ENCODE measurements at regions not wholly inside any gene's neighbourhood (a gene's known extent, or its start where the extent isn't known, plus 50 kb on each side); places are given as distances from the start of the nearest gene placed in this dataset.

DNA sequence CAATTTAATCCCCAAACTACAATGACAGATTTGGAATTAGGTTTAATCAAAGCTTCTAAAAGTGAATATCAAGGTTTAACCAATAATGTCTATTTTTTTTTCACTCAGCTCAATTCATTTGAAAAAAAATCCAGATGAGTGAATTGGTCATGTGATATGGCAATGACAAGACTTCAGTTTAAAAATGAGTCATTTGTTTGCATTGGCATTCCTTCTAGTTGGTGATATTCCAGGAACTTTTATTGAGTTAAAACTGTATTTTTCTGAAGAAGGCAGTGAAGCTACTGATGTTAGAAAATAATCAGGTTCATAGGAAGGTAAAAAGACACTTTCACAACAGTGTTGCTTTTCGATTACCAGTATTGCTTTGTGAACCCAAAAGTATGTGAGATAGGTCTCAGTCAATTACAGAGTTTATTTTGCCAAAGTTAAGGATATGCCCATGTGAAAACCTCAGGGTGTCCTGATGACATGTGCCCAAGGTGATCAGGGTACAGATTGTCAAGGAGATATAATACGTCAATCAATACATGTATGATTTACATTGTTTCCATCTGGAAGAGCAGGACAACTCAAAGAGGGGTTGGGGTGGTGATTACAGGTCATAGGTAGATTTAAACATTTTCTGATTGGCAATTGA lies 1214.9 kb downstream of the GALC start:
- ATAC-seq = no peak
- peak; percentile 60 for DNase-seq (ENCODE audit: low spot score)
- ChIA-PET CTCF (ENCODE audit: low intra/inter-chr PET ratio, low total read pairs) (no interaction called here), POLR2A (interaction anchor here (1.7 kb wide), 1 partner anchor 55 kb away, joined by 3 read pairs; no protein-coding TSS in a partner anchor)
- H3K9ac ChIP-seq (ENCODE audit: insufficient read depth, low read depth, low read length) = no peak overlapping the region
- H3K27ac ChIP-seq (ENCODE audit: extremely low read length, insufficient read depth, low read length) = no peak overlapping the region
- WGBS (ENCODE audit: low lambda C conversion rate) = 82% methylated on average over 2 of the region's 2 CpGs
- BruUV-seq (replicated peaks) = no TSS peak
- no peaks in the 10 kb centered on the region for H3K36me3 ChIP-seq (replicated peaks in 1 of 2; ENCODE audit: control insufficient read depth in 1 of 2, insufficient read depth in 2 of 2, low read length in 2 of 2)
- no peak overlapping the region for H3K4me3 ChIP-seq (replicated peaks in 1 of 3; ENCODE audit: insufficient read depth in 1 of 3, low read depth in 2 of 3, low read length in 3 of 3)
- no peaks in the 10 kb centered on the region for H3K79me2 ChIP-seq (ENCODE audit: insufficient read depth, low read length)
- no peak overlapping the region for H2AFZ ChIP-seq (ENCODE audit: low read length)
- FAIRE-seq = no peak
- peaks cover 31% of the 10 kb centered on the region for H3K4me1 ChIP-seq (ENCODE audit: insufficient read depth, low read length)
- no peaks in the 10 kb centered on the region for H3K9me3 ChIP-seq (ENCODE audit: low read length)
- in situ Hi-C loops (cut with HindIII; ENCODE audit: extremely low pct_ligation_motif_present, low pct_unique_long_range_greater_than_20kb) = no loop called here
- intact Hi-C loops (cut with micrococcal nuclease; ENCODE audit: unreplicated experiment) = no loop called here
- no peaks in the 10 kb centered on the region for H4K20me1 ChIP-seq (ENCODE audit: insufficient read depth, low read length)
- H3K4me2 ChIP-seq (ENCODE audit: low read depth, low read length) = no peak overlapping the region
- no peaks in the 10 kb centered on the region for H3K27me3 ChIP-seq (ENCODE audit: control insufficient read depth in 1 of 2, insufficient read depth in 2 of 2, low read length in 2 of 2)
- TF ChIP-seq GATAD2A (CRISPR knock-in tag; IDR thresholded peaks at IDR 0.05) (peak; percentile 55; the same call in 1 of the 2 replicates), ELF3 (CRISPR knock-in tag; IDR thresholded peaks at IDR 0.05) (peak; percentile 42; the same call in 1 of the 2 replicates), ERF (CRISPR knock-in tag; IDR thresholded peaks at IDR 0.05) (no peak), ATRX (CRISPR knock-in tag; IDR thresholded peaks at IDR 0.05; ENCODE audit: borderline replicate concordance) (no peak), SOX5 (CRISPR knock-in tag; IDR thresholded peaks at IDR 0.05; ENCODE audit: borderline replicate concordance) (peak; percentile 22; the same call in 1 of the 2 replicates), SOX13 (IDR thresholded peaks at IDR 0.05) (no peak), SOX13 (CRISPR knock-in tag; conservative IDR thresholded peaks at IDR 0.05 in 1 of 2, IDR thresholded peaks at IDR 0.05 in 1 of 2) (0 out of 4 replicates have a peak, but pooled peaks of 1 of the 2 experiments have one; percentile 8), HNRNPLL (IDR thresholded peaks at IDR 0.05; ENCODE audit: low read depth, low read length, poor library complexity, severe bottlenecking) (no peak), MIER3 (CRISPR knock-in tag; IDR thresholded peaks at IDR 0.05; ENCODE audit: borderline replicate concordance) (0 out of 2 replicates have a peak, but pooled peaks have one; percentile 45)
- TF ChIP-seq, protein P1, sequence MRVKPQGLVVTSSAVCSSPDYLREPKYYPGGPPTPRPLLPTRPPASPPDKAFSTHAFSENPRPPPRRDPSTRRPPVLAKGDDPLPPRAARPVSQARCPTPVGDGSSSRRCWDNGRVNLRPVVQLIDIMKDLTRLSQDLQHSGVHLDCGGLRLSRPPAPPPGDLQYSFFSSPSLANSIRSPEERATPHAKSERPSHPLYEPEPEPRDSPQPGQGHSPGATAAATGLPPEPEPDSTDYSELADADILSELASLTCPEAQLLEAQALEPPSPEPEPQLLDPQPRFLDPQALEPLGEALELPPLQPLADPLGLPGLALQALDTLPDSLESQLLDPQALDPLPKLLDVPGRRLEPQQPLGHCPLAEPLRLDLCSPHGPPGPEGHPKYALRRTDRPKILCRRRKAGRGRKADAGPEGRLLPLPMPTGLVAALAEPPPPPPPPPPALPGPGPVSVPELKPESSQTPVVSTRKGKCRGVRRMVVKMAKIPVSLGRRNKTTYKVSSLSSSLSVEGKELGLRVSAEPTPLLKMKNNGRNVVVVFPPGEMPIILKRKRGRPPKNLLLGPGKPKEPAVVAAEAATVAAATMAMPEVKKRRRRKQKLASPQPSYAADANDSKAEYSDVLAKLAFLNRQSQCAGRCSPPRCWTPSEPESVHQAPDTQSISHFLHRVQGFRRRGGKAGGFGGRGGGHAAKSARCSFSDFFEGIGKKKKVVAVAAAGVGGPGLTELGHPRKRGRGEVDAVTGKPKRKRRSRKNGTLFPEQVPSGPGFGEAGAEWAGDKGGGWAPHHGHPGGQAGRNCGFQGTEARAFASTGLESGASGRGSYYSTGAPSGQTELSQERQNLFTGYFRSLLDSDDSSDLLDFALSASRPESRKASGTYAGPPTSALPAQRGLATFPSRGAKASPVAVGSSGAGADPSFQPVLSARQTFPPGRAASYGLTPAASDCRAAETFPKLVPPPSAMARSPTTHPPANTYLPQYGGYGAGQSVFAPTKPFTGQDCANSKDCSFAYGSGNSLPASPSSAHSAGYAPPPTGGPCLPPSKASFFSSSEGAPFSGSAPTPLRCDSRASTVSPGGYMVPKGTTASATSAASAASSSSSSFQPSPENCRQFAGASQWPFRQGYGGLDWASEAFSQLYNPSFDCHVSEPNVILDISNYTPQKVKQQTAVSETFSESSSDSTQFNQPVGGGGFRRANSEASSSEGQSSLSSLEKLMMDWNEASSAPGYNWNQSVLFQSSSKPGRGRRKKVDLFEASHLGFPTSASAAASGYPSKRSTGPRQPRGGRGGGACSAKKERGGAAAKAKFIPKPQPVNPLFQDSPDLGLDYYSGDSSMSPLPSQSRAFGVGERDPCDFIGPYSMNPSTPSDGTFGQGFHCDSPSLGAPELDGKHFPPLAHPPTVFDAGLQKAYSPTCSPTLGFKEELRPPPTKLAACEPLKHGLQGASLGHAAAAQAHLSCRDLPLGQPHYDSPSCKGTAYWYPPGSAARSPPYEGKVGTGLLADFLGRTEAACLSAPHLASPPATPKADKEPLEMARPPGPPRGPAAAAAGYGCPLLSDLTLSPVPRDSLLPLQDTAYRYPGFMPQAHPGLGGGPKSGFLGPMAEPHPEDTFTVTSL (CRISPR knock-in tag; IDR thresholded peaks at IDR 0.05; ENCODE audit: borderline replicate concordance) = 0 out of 2 replicates have a peak, but pooled peaks have one; percentile 12
- TF ChIP-seq, protein P2, sequence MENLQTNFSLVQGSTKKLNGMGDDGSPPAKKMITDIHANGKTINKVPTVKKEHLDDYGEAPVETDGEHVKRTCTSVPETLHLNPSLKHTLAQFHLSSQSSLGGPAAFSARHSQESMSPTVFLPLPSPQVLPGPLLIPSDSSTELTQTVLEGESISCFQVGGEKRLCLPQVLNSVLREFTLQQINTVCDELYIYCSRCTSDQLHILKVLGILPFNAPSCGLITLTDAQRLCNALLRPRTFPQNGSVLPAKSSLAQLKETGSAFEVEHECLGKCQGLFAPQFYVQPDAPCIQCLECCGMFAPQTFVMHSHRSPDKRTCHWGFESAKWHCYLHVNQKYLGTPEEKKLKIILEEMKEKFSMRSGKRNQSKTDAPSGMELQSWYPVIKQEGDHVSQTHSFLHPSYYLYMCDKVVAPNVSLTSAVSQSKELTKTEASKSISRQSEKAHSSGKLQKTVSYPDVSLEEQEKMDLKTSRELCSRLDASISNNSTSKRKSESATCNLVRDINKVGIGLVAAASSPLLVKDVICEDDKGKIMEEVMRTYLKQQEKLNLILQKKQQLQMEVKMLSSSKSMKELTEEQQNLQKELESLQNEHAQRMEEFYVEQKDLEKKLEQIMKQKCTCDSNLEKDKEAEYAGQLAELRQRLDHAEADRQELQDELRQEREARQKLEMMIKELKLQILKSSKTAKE (CRISPR knock-in tag; IDR thresholded peaks at IDR 0.05; ENCODE audit: borderline replicate concordance) = no peak
- TF ChIP-seq, protein P3, sequence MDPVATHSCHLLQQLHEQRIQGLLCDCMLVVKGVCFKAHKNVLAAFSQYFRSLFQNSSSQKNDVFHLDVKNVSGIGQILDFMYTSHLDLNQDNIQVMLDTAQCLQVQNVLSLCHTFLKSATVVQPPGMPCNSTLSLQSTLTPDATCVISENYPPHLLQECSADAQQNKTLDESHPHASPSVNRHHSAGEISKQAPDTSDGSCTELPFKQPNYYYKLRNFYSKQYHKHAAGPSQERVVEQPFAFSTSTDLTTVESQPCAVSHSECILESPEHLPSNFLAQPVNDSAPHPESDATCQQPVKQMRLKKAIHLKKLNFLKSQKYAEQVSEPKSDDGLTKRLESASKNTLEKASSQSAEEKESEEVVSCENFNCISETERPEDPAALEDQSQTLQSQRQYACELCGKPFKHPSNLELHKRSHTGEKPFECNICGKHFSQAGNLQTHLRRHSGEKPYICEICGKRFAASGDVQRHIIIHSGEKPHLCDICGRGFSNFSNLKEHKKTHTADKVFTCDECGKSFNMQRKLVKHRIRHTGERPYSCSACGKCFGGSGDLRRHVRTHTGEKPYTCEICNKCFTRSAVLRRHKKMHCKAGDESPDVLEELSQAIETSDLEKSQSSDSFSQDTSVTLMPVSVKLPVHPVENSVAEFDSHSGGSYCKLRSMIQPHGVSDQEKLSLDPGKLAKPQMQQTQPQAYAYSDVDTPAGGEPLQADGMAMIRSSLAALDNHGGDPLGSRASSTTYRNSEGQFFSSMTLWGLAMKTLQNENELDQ (CRISPR knock-in tag; IDR thresholded peaks at IDR 0.05; ENCODE audit: borderline replicate concordance) = no peak
- TF ChIP-seq, protein P4, sequence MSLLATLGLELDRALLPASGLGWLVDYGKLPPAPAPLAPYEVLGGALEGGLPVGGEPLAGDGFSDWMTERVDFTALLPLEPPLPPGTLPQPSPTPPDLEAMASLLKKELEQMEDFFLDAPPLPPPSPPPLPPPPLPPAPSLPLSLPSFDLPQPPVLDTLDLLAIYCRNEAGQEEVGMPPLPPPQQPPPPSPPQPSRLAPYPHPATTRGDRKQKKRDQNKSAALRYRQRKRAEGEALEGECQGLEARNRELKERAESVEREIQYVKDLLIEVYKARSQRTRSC (CRISPR knock-in tag; IDR thresholded peaks at IDR 0.05; ENCODE audit: low read depth) = no peak
